Spleen (tissue), 7 donors: ENCODE measurements at regions not wholly inside any gene's neighbourhood (a gene's known extent, or its start where the extent isn't known, plus 50 kb on each side); places are given as distances from the start of the nearest gene placed in this dataset.

Source experiments
- CTCF ChIP-seq, 11 experiments: fragments of 200-600 bp in 7 of 11; fragments of 450-650 bp in 4 of 11; sonication (generic) in 4 of 11; IDR thresholded peaks in 8 of 11; conservative IDR thresholded peaks in 3 of 11; 1 replicate in 7 of 11; 2 replicates in 4 of 11; pipeline versions ENCODE4 v1.4.0 to v1.8.0; 2016 to 2021; ENCODE audit warnings: antibody characterized with exemption in 11 of 11, inconsistent platforms in 4 of 11, mild to moderate bottlenecking in 1 of 11
- POLR2A ChIP-seq, 3 donors: fragments of 450-650 bp; IDR thresholded peaks; one replicate each; pipeline ENCODE4 v1.5.1; 2017; ENCODE audit warnings: antibody characterized with exemption in 3 of 3, mild to moderate bottlenecking in 1 of 3
- POLR2AphosphoS5 ChIP-seq, 3 donors: sonication (generic); formaldehyde crosslinking; IDR thresholded peaks; one replicate each; pipeline ENCODE4 v1.5.1; 2017; ENCODE audit warnings: antibody characterized with exemption in 3 of 3
- donor health status: DM: no; HTN: no; CAD: no; lungs with moderate emphysema.
- donor health status: DM: no; HTN: no; CAD: no.
- donor health status: DM: no; HTN: no; CAD: no.

GRCh38 chr13:73385848-73386247 is 327.0 kb downstream of the KLF5 start:
- TF ChIP-seq CTCF (IDR thresholded peaks at IDR 0.05 in 8 of 11, conservative IDR thresholded peaks at IDR 0.05 in 3 of 11) = no peak
- no peak for TF ChIP-seq POLR2AphosphoS5 (IDR thresholded peaks at IDR 0.05)
- TF ChIP-seq POLR2A (IDR thresholded peaks at IDR 0.05) = no peak
